HG03571 (cell line): ENCODE measurements at regions not wholly inside any gene's neighbourhood (a gene's known extent, or its start where the extent isn't known, plus 50 kb on each side); places are given as distances from the start of the nearest gene placed in this dataset.
"Not testable (repeated sequence)": the region's sequence is repeated elsewhere in the genome, so short reads cannot be mapped to it uniquely, and the experiment has no call there.

Experiments
- ATAC-seq: cut with Tn5 transposase; IDR thresholded peaks from one replicate; pipeline ENCODE4 v1.9.1; 2021; ENCODE audit not compliant: unreplicated experiment

DNA sequence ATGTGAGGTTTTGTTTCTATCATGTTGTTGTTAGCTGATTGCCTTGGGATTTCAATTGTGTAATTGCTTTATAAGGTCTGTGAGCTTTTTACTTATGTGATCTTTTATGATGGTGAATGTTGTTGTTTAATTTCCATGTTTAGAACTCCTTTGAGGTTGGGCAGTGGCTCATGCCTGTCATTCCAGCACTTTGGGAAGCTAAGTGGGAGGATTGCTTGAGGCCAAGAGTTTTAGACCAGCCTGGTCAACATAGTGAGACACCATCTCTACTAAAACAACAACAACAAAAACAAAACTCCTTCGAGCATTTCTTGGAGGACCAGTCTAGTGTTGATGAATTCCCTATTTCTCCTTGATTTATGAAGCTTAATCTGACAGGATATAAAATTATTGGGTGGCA lies 102.1 kb upstream of the PMCH start:
- no peak for ATAC-seq

DNA sequence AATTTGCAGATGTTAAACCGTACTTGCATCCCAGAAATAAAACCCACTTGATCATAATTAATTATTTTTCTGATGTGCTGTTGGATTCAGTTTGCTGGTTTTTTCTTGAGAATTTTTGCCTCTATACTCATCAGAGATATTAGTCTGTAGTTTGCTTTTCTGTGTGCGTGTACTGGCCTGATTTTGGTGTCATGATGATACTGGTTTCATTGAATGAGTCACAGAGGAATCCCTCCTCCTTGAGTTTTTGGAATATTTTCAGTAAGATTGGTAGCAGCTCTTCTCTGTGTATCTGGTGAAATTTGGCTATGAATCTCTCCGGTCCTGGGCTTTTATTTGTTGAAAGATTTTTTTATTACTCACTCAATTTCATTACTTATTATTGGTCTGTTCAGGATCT lies 100.4 kb upstream of the PMCH start:
- ATAC-seq, result no peak

DNA sequence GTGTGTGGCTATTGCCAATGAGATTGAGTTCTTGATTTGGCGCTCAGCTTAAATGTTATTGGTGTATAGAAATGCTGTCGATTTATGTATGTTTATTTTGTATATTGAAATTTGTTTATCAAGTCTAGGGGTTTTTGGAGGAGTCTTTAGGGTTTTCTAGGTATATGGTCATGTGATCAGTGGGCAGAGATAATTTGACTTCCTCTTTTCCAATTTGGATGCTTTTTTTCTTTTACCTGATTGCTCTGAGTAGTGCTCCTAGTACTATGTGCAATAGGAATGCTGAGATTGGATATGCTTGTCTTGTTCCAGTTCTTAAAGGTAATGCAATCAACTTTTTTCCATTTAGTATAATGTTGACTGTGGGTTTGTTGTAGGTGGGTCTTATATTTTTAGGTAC lies 99.8 kb upstream of the PMCH start:
- no peak for ATAC-seq

DNA sequence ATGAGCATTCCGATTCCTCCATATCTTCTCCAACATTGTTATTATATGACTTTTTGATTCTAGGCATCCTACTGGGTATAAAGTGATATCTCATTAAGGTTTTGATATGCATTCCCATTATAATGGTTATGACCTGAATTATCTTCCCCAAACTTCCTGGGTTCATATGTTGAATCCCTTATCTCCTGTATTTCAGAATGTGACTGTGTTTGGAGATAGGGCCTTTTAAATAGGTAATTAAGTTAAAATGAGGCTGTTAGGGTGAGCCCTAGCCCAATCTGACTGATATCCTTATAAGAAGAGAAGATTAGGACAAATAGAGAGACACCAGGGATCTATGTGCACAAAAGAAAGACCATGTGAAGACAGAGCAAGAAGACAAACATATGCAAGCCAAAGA lies 96.9 kb upstream of the PMCH start:
- ATAC-seq, result no peak

DNA sequence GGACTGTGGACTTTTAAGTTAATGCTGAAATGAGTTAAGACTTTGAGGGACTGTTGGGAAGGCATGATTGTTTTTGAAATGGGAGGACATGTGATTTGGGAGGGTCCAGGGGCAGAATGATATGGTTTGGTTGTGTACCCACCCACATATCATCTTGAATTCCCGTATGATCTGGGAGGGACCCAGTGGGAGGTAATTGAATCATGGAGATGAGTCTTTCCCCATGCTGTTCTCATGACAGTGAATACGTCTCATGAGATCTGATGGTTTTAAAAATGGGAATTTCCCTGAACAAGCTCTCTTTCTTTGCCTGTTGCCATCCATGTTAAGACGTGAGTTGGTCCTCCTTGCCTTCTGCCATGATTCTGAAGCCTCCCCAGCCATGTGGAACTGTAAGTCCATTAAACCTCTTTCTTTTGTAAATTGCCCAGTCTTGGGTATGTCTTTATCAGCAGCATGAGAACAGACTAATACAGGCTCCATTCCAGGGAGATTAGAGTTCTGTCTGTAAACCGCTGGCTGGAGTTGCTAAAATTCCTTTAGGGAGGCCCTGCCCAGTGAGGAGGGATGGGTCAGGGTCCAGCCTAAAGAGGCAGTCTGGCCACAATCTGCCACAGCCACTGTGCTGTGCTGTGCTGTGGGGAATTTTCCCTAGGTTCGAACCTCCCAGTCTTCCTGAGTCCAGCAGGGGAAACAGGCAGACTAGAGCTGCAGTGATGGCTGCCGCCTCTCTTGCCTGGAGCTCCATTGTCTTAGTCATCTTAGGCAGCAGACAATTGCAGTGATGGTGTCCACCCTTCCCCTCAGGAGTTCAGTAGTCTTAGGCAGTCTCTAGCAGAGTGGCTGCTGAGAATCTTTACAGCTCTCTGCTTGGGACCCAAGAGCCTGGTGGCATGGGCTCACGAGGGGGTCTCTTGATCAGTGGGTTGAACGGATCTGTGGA lies 94.1 kb upstream of the PMCH start:
- ATAC-seq, result not testable (repeated sequence)

DNA sequence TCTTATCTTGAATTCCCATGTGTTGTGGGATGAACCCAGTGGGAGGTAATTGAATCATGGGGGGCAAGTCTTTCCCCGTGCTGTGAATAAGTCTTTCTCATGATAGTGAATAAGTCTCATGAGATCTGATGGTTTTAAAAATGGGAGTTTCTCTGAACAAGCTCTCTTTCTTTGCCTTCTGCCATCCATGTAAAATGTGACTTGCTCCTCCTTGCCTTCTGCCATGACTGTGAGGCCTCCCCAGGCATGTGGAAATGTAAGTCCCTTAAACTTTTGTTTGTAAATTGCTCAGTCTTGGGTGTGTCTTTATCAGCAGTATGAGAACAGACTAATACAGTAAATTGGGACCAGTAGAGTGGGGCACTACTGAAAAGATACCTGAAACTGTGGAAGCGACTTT lies 92.1 kb upstream of the PMCH start:
- ATAC-seq, result not testable (repeated sequence)

DNA sequence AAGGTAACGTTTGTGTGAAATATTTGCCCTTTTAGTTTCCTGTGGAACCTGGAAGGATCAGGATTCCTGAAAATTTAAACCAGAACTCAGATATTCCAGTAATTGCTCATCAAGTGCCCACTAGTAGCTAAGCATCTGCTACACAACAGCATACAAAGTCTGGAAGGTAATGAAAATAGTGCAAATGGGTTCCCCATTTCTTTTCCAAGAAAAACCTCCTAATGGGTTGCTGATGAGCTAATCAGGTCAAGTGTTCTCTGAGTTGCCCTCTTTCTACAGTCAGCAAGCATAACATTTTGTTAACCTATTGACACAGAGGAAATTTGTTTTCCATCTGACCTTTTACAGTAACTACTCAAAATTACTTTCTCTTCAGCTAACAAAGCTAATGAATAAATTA lies 83.6 kb upstream of the PMCH start:
- no peak for ATAC-seq

DNA sequence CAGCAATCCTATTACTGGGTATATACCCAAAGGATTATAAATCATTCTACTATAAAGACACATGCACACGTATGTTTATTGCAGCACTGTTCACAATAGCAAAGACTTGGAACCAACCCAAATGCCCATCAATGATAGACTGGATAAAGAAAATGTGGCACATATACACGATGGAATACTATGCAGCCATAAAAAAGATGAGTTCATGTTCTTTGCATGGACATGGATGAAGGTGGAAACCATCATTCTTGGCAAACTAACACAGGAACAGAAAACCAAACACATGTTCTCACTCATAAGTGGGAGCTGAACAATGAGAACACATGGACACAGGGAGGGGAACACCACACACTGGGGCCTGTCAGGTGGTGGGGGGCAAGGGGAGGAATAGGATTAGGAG lies 58.1 kb upstream of the PMCH start:
- not testable (repeated sequence) for ATAC-seq

DNA sequence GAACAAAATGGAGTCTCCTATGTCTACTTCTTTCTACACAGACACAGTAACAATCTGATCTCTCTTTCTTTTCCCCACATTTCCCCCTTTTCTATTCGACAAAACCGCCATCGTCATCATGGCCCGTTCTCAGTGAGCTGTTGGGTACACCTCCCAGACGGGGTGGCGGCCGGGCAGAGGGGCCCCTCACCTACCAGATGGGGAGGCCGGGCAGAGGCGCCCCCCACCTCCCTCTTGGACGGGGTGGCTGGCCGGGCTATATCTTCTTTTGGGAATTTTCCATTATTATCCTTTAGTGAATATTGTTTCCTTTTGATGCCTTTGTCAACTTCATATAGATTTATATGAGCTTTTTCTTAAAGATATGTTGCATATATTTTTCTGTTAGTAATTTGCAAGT lies 53.4 kb upstream of the PMCH start:
- ATAC-seq, result not testable (repeated sequence)

DNA sequence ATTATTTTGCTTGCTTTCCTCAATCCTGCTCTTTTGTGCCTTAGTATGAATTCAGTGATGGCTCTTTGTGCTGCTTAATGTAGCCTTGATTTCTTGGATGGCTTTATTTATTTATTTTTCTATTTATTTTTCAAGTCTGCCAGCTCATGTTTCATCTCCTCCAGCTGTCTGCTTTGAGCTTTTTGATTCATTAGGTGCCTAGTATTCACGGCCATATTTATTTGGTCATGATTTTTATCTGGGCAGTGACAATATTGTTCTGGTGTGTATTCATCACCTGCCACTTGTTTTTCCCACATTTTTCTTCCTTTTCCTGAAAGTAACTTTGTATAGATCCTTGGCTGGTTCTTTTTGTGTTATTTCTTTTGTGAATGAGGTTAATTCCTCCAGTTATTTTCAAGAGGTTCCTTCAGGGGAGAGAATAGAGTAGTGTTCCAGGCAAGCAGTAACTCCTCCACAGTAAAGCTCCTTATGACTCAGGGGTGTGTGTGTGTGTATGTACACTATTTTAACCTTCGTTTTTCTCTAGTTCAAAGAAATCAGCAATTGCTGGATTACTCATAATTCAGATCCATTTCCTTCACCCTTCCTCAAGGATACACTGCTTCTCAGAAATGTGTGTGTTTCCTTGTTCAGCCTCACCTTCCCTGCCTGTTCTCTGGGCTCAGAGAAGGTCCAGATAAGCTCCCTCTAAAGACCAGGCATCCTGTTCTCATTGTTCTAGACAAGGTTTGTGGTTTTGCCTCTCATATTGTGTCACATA lies 51.6 kb upstream of the PMCH start:
- ATAC-seq, result no peak
